ENCODE measurements at regions not wholly inside any gene's neighbourhood (a gene's known extent, or its start where the extent isn't known, plus 50 kb on each side); places are given as distances from the start of the nearest gene placed in this dataset.
A peak's percentile ranks its signal among the peaks of the same experiment; 100 is the strongest.

GRCh38 chr1:222370081-222370912 is 177.6 kb downstream of the HHIPL2 start:
- FAIRE-seq = peak; percentile 80
- DNase-seq (ENCODE audit: insufficient read length, low spot score) = peak; percentile 48
- no peak for TF ChIP-seq POLR2A (IDR thresholded peaks at IDR 0.05; ENCODE audit: low read depth, low read length)

- no peak for TF ChIP-seq POLR2A (IDR thresholded peaks at IDR 0.05; ENCODE audit: low read depth, low read length)
- FAIRE-seq = no peak
- no peak for DNase-seq (ENCODE audit: insufficient read length, low spot score)
Observed at GRCh38 chr1:222369148-222369547, 178.8 kb downstream of the HHIPL2 start.

DNA sequence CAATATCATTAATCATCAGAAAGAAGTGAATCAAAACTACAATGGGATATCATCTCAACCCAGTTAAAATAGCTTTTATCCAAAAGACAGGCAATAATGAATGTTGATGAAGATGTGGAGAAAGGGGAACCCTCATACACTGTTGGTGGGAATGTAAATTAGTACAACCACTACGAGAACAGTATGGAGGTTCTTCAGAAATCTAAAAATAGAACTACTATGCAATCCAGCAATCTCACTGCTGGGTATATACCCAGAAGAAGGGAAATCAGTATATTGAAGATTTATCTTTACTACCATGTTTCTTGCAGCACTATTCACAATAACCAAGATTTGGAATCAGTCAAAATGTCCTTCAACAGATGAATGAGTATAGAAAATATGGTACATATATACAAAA is 189.8 kb downstream of the HHIPL2 start:
- DNase-seq (ENCODE audit: insufficient read length, low spot score) (no peak), FAIRE-seq (no peak)
- TF ChIP-seq POLR2A (IDR thresholded peaks at IDR 0.05; ENCODE audit: low read depth, low read length) = no peak

- DNase-seq (ENCODE audit: insufficient read length, low spot score) (no peak), FAIRE-seq (no peak)
- TF ChIP-seq POLR2A (IDR thresholded peaks at IDR 0.05; ENCODE audit: low read depth, low read length) = no peak
Observed at GRCh38 chr1:222357252-222357651, 190.7 kb downstream of the HHIPL2 start.

DNA sequence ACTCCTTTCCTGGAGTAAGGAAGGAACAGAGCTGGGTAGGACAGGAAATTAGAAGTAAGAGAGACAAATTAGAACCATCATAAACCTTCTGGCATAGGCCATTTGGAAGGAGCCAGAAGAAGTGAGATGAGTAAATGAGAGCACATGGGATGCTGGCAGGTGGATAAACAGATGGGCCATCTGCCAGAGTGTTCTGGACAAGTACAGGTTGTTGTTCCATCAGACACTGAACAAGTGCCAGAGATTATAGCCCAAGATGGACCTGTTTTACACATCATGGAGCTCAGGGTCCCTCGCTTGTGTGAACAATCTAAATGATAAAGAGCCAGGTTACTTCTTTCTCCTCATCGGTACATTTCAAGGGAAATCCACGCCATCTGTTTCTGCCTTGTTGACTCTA is 200.3 kb downstream of the HHIPL2 start:
- no peak for TF ChIP-seq POLR2A (IDR thresholded peaks at IDR 0.05; ENCODE audit: low read depth, low read length)
- no peak for FAIRE-seq
- no peak for DNase-seq (ENCODE audit: insufficient read length, low spot score)

- TF ChIP-seq POLR2A (IDR thresholded peaks at IDR 0.05; ENCODE audit: low read depth, low read length) = no peak
- FAIRE-seq = no peak
- DNase-seq (ENCODE audit: insufficient read length, low spot score) = no peak
Observed at GRCh38 chr1:222346955-222347354, 200.9 kb downstream of the HHIPL2 start.

DNA sequence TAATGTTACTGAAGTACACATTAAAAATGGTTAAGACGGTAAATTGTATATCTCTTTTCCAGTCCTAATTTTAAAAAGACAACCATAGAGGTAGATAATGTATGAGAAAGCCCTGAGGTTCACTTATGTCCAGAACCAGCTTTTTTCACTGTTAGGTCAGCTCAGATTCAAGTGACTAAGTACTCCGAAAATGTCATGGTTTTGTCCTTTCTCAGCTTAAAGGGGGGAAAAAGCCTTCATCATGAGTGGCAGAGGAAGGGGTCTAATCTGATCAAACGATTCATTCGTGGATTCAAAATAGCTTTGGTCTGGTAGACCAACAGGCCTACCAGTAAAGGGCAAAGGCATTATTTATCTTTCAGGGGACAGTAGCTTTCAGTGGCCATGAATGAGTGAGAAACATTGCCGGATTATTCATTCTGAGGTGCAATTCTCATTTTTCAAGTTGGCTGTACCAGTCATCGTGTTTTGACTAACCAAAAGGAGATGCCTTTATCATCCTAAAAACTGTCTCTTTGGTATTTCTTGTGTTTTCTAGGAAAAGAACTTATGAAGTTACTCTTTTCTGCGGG is 208.4 kb downstream of the HHIPL2 start:
- TF ChIP-seq POLR2A (IDR thresholded peaks at IDR 0.05; ENCODE audit: low read depth, low read length) = no peak
- no peak for DNase-seq (ENCODE audit: insufficient read length, low spot score)
- no peak for FAIRE-seq

GRCh38 chr1:222335586-222335985 is 212.3 kb downstream of the HHIPL2 start:
- FAIRE-seq (no peak), DNase-seq (ENCODE audit: insufficient read length, low spot score) (no peak)
- no peak for TF ChIP-seq POLR2A (IDR thresholded peaks at IDR 0.05; ENCODE audit: low read depth, low read length)

GRCh38 chr1:222334026-222334680 is 213.8 kb downstream of the HHIPL2 start:
- DNase-seq (ENCODE audit: insufficient read length, low spot score) (peak; percentile 19), FAIRE-seq (peak; percentile 81)
- no peak for TF ChIP-seq POLR2A (IDR thresholded peaks at IDR 0.05; ENCODE audit: low read depth, low read length)

DNA sequence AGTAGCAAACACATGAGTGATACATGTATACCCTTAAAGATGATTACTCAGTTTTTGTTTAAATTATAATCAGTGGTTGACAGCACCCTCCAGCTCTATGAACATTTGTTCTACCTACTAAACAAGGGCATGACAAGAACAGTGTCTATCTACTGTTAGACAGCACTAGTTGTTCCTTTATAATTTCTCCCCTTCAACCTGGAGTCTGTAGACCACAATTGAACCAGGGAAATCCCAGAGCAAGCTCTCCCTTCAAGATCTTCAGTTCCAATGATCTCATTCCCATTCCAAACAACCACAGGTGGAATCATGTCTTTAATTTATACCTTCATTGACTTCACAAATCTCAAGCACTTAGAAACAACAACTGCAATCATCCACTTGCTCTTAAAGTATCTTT is 216.1 kb downstream of the HHIPL2 start:
- DNase-seq (ENCODE audit: insufficient read length, low spot score) (no peak), FAIRE-seq (no peak)
- no peak for TF ChIP-seq POLR2A (IDR thresholded peaks at IDR 0.05; ENCODE audit: low read depth, low read length)

GRCh38 chr1:222331340-222331739 is 216.6 kb downstream of the HHIPL2 start:
- TF ChIP-seq POLR2A (IDR thresholded peaks at IDR 0.05; ENCODE audit: low read depth, low read length) = no peak
- no peak for DNase-seq (ENCODE audit: insufficient read length, low spot score)
- no peak for FAIRE-seq

GRCh38 chr1:222329493-222330045 is 218.3 kb downstream of the HHIPL2 start:
- FAIRE-seq (no peak), DNase-seq (ENCODE audit: insufficient read length, low spot score) (no peak)
- no peak for TF ChIP-seq POLR2A (IDR thresholded peaks at IDR 0.05; ENCODE audit: low read depth, low read length)

- no peak for TF ChIP-seq POLR2A (IDR thresholded peaks at IDR 0.05; ENCODE audit: low read depth, low read length)
- FAIRE-seq = no peak
- no peak for DNase-seq (ENCODE audit: insufficient read length, low spot score)
Observed at GRCh38 chr1:222326710-222327036, 221.2 kb downstream of the HHIPL2 start.

GRCh38 chr1:222326006-222326709 is 221.7 kb downstream of the HHIPL2 start:
- DNase-seq (ENCODE audit: insufficient read length, low spot score) = no peak
- TF ChIP-seq POLR2A (IDR thresholded peaks at IDR 0.05; ENCODE audit: low read depth, low read length) = no peak
- no peak for FAIRE-seq
